HG03342 (cell line): ENCODE measurements at regions not wholly inside any gene's neighbourhood (a gene's known extent, or its start where the extent isn't known, plus 50 kb on each side); places are given as distances from the start of the nearest gene placed in this dataset.

Experiments used
- ATAC-seq: cut with Tn5 transposase; IDR thresholded peaks from one replicate; pipeline ENCODE4 v1.9.1; 2021; ENCODE audit warnings: mild to moderate bottlenecking, moderate library complexity; ENCODE audit not compliant: unreplicated experiment

DNA sequence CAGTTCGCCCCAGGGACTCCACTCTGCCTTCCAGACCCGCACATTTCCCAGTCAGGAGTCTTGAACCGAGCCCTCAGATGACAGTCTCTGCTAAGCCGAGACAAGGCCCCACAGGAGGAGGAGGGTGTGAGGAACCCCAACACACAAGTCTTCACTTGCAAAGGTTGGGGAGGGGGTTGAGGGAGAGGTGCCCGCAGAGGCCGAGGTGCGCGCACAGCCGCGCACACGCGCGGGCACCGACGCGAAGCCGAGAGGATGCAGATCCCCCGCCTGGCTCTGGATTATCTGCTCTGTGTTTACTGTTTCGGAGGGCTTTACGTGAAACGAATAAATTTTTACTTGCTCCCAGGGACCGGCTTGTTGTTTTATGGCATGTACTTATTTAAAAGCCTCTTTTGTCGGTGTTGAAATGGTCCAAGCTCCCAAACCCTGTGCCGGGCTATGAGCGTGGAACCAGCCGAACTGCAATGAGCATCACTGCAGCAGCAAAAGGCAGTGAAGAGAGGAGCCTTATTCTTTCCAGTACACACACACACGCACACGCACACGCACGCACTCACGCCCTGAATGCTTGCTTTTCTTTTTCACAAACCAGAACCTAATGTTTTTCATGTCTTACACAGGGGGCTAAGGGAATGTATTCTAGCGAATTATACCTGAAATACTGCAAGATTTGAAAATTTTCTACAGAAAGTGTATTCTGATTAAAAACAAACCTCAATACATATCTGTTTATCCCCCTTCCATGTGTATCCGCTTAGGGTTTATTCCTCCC, 297.7 kb downstream of the PARP8 start:
- no peak for ATAC-seq

DNA sequence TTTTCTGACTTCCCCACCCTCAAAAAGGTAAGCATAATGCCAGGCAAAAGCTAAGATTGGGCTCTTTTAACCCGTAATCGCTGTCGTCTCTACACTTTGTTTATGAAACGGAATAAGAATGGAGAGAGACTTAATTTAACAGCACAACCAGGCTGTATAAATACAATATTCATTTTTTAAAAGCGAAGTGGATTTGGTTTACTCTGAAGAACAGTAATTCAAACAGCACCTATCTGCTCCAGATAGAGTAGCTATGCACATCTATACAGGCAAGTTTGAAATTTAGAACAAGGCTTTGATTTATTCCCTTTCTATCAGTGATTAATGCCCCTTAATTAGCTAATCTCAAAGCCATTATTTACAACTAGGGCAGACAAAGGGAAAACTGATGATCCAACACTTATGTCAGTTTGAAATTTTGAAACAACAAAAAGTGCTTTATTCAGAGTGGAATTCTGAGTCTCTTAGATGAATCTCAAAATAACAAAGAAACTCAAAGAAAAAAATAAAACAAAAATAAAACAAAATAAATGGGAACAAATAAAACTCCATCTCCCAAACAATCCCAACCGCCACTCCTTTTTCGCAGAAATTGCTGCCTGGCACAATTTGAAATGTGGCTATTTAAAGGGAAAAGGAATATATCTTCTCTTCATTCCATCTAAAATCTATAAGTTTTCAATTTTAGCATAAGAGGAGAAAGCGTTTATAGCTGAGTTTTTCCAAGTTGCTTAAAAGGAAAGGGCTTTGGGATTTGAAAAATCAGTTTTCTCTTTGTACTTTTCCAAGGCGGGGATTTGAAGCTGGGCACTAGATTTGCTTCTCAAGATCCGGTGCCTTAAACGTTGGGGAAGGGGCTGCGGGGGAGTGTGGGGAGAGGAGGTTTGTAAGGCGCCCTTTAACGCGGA, 298.6 kb downstream of the PARP8 start:
- ATAC-seq = no peak

DNA sequence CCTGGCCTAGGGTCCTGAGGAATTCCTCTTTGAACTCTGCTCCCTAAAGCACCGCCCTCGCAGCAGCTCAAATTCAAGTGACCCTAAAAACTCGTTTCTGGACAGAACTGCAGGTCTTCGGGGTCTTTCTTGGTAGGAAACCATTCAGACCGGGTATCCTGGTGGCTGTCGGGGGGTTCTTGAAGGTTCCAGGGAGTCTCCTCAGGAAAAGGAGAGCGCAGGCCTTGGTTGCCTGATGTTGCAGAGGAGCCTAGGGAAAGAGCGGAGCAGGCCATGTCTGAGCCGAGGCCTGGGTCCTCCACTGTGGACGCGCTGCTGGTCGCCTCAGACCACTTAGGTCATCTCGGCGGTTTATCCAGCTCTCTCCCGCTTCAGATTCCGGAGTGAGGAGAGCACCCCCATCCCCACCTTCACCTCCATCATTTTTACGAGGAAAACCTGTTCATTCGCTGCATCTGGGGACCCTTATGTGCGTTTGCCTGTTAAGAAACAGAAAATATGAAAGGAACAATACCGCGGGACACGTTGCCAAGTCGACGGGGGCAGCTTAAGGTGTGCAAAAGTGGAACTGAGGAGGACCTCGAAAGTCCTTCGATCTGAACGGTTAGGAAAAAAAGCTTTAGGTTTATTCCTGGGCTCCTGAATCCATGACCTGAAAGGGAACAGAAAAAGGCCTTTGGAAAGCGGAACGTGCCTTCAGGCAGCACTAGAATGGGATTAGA, 299.4 kb downstream of the PARP8 start:
- ATAC-seq = no peak

DNA sequence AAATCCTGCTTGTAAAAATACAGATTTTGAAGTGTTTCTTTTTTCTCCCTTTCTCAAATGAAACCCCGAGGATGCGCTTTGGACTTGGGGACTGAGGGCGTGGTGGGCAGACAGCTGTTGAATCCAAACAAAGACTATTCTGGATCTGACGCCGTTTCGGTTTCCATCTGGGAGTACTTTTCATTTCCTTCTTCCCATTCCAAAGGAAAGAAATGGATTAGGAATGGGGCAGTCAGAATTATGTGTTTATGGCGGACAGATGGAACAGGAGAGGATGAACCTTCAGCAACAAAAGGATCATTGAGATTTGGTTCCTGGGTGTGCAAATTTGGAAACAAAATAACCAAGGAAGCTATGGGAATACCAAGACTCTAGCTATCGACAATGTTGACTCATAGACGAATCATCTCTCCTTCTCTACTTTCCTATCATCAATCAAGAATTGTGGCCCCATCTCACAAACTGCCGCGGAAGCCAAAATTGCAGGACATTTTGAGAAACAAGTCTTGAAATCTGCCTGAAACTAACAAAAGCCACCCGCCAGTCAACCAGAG, 300.6 kb downstream of the PARP8 start:
- ATAC-seq = no peak

DNA sequence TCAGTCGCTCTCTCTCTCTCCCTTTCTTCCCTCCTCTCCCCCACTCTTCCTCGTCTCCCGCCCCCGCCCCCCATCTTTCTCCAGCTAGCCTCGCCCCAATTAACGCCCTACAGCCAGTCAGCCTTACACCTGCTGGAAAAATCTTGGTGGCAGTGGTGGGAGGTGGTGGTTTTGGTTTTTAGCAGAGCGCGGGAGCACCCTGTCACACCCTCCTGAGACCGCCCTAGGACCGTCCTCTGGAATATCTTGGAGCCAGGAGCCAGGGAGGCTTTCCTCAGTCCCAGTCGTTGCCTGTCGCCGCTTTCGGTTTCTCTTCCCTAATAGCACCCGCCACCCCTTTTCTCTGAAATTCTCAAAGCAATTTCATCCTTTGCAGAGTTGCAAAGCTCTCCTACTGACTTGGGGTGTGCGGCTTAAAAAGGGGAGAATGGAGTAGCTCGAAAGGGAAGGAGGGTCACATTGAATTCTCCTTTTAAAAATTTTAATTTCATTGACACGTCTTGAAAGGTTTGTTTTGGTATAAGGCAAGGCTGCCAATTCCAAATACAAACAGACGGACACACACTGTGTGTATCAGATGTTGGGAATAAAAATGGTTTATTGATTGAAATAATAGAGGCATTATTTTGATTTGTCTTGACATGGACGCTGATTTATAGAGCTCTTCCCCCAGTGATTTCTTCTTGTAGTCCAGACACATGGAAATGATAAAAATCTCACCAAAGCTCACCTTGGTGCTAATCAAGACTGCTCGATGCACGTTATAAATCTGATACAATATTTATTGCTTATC, 301.3 kb downstream of the PARP8 start:
- ATAC-seq = no peak

DNA sequence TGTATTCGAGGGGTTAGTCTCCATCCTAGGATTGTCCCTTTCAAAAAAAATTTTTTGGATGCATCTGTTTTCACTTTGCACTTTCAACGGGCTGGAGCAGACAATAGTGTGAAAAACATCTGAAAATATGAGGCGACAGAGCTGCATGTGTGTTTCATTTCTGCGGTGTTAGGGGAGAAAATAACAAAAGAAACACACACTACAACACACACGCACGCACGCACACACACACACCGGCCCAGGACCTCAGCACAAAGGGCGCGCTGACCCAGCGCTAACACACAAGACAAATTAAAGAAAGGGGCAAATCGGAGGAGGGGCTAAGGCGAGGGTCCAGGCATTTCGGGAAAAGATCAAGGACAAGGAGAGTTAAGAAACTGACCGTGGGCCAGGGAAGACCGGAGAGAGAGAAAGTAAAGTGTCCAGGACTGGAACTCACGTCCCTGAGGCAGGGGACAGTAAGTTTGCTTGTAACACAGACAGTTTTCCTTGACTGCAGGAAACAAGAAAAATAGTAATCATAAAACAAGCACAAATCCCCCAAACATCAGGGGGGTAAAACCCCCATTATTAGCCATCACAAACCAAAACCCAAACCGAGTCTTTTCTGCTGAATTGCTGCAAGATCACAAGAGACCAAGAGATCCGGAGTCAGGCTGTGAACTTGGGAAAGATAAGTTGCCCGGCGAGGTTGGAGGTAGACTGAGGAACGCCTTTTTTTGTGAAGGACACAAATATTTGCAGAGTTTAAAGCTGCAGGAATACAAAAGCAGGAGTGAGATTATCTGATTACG, 302.1 kb downstream of the PARP8 start:
- ATAC-seq = no peak

DNA sequence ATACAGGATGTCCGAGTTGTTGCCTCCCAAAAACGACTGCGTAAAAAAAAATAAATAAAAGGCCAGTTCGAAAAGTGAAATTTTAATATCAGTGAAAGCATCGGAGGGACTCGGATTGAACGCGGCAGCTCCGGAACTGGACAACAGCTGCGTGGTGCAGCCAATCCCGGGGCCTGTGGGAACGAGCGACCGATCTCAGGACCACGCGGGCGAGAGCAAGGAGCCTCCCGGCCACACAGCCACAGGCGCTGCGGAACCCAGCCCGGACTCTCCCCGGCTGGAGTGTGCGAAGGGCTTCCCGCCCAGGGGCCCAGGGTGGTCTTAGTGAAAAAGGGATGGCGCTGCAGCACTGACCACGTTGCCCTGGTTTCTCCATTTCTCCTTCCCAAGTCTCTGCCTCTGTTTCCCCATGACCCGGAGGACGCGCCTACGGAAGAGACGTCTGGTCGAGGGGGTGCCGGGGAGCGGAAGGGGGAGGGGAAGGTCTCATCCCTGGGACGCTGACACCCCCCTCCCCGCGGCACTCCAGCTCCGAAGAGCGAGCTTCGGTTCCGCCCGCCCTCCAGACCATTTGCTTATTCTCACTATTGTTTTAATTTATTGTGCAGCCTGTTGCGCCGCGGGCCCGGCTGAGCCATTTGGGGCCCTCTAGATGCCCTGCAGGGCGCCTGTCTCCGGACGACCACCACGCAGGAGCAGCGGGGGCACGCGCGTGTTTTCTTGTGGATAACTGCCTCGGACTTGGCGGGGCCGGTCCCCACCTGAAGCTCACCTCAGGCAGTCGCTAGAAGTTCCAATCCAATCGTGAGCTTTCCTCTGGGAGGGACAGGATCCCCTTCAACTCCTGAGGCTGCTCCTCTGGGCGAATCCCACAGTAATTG, 303.0 kb downstream of the PARP8 start:
- ATAC-seq = no peak

DNA sequence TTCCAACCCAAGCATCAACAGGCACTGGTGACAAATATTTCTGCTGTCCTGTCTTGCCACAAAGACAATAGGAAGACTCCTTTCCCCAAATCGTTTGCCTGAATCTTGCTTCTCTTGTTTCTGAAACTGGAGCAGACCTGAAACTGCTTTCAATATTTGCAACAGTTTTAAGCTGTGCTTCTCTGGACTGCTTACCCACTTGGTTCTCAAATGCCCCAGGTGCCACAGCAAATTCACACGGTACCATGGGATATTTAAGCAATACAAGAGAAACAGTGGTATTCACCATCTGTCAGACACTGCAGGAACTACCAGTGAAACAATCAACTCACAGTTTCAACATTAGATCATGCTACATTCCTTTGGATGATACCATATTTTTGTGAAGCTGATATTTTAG, 309.4 kb downstream of the PARP8 start:
- ATAC-seq = no peak

DNA sequence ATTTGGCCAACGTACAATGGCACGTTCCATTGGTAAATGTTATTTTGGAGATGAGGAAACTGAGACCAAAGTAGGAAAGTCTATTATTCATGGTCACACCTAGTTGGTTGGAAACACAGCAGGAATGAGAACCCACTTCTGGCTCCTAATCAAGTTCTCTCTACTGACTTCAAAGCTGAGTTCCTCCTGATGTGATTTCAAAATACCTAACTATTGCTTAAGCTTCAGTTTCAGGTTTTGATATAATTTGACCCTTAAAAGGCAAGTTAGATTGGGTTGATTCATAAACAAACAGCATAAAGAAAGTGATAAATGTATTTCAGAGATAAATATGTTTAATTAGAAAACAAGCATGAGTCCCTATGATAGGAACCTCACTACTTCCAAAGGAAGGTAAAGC, 312.5 kb downstream of the PARP8 start:
- no peak for ATAC-seq

DNA sequence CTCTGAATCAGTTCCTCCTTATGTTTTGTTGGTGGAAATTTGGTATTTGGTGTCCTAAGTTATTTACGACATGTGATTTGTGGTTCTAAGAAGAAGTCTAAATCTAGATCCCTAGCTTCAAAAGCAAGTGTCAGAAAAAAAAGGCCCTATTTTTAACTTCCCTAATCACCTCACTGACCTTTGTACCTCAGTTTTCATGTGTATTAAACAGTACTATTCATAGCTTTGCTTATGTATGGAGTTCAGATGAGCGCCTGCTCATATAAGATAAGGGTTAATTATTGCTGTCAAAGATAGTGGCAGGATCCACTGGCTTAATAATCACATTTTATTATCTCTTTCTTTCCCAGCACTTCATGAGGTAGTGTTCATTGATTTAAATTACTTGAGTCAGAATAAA, 318.2 kb downstream of the PARP8 start:
- no peak for ATAC-seq

DNA sequence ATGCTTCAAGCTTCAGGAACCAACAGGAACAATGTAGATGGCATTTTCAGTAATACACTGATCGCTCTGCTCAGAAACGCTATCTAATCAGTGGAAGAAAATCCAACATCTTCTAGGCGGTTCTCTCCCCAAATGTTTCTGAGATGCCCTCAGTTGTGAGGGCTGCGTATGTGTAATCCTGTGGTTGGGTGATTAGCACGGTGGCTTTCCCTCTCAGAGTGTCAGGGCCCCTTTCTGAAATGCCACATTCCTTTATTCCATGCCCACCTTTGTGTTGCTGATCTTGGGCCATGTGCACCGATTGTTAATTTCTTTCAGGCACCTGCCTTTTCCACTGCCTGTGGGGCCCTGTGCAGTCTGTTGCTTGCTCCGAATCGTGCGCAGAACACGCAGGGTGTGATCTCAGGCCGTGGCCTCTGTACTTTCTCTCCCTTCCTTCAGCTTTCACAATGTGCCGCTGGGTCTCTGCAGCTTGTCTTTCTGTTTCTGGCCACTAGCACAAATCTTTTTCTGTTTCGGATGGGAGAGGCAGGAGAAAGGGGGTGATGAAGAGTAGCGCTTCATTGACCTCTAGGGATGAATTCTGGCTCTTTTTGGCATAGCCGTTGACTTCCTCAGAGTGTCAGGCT, 324.0 kb downstream of the PARP8 start:
- ATAC-seq = no peak

DNA sequence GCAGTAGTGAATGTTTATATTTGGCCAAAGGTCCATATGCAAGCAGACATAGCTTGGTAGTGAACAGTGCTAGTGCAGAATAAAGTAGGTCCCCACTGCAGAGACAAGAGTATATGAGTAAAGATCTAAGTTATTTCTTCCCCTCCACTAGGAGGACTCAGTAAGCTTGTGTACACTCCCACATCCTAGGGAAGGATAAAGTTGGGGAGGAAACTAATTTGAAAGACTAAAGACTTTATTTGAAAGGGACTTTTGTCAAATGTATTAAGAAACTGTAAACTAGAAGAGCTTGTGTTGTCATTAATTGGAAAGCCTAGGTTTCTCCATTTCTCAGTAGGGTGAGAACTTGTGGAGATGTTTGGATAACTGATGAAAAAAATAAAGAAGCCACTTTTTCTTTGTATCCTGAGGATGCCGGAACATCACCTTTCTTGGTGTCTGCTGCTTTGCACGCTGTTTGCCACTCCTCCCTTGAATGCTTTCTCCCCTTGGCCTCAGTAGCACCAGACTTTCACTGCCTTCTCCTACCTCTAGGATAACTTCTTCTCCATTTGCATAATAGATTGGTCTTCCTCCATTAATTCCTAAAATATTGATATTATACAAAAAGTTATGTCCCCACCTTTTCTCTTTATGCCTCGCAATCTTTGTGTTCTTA, 329.0 kb downstream of the PARP8 start:
- no peak for ATAC-seq

DNA sequence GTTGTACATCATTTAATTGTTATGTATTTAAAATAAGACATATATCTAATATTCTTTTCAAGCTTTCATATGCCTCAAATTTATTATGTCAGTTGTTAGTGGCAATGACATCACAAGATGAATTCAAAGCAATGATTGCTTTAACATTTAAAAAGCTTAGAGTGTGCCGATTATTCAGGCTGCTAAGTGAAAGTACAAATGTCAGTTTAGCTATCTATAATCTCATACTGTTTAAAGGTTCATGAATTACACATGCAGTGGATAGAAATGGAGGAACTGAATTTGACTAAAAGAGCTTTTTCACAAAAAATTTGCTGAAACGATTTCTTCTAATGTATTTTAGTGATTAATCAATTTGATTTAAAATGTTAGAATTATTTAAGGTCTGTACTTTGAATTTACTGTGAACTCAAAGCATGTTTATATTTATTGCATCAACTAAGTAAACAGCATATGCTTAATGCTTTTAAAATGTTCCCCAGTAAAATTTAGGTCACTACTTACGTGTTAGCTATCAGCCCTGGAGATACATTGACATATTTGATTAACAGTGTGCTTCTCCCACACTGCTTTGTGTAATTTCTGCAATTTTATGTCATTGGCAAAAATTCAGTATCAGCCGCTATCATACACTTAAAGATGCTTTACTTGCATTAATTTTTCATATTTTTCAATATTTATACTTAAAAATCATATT, 334.9 kb downstream of the PARP8 start:
- ATAC-seq = no peak

DNA sequence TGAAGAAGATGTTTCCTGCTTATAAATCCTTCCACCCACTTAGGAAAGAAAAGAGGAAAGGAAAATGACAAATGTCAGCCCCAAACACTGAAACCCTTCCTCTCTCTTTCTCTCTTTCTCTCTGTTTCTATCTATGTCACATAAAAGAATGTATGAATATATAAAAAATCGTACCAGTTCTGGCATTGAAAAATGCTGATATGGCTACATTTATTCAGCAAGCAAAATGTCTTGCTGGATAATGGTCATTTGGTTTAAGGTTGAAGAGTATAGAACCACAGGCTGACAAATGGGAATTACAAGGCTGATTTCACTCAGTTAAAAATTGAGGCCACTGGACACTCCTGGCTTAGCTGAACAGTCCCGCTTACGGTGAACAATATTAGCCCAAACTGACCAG, 335.9 kb downstream of the PARP8 start:
- no peak for ATAC-seq

DNA sequence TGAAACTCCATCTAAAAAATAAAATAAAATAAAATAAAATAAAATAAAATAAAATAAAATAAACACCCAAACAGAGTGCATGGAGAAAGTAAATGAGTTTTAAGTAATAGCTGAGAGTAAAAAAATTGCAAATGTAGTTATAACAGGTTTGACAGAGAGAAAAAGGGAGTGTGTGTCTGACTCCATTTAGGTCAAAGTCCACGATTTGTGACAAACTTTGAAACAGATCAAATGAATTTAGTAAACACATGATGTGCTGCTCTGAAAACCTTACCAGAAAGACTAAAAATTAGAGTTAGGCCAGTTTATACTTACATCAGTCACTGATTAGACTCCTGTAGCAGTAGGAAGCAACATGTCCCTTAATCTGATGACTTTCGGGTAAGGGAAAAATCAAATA, 346.6 kb downstream of the PARP8 start:
- ATAC-seq = no peak

DNA sequence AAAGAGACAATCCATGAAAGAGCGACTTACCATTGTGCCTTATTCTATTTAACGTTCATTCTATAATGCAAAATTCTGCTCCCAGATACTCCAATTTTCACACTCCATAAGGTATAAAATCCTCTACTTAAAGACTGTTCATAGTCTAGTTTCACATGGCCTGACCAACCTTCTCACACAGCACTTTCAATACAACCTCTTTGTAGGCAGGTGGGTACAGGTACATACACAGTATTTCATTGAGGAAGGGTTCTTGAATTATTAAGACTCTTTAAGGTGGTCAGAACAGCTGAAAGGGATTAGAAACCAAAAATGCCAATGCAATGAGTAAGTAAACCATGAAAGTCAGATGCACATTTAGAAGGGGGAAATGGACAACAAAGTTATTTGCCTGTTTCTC, 352.0 kb downstream of the PARP8 start:
- no peak for ATAC-seq

DNA sequence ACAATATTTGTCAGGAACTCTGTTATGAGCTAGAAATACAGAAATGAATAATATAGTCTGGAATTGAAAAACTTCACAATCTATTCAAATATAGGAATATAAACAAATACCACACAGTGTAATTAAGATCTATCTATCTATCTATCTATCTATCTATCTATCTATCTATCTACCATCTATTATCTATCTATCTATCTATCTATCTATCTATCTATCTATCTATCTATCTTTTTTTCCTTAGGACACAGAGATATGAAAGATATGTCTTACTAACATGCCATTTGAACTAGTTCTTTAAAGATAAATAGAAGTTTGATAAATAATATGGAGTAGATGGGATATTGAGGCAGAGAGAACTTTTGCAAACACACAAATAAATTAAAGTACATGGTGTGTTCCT, 357.8 kb downstream of the PARP8 start:
- no peak for ATAC-seq
